ENCODE measurements at regions not wholly inside any gene's neighbourhood (a gene's known extent, or its start where the extent isn't known, plus 50 kb on each side); places are given as distances from the start of the nearest gene placed in this dataset.

DNA sequence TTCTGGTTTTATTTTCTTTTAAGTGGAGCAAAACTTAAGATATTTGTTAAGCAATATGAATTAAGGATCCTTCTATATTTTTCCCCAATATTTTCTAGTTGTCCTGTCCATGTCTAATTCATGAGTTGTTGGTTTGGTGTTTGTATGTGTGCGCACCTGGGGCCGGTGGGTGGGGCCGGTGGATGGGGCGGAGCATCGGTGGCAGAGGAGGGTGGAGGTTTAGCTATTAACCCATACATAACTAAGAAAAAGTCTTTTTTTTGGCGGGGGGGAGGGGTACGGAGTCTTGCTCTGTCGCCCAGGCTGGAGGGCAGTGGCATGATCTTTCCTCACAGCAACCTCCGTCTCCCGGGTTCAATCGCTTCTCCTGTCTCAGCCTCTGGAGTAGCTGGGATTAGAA is 489.8 kb downstream of the PDGFC start:
- DNase-seq: no peak
- Histone ChIP-seq H3K36me3 (ENCODE audit: low read depth) (no peaks in the 10 kb centered on the region), H3K27me3 (ENCODE audit: insufficient read depth, low read depth) (no peaks in the 10 kb centered on the region), H3K4me2 (no peak overlapping the region), H3K9me2 (ENCODE audit: insufficient read depth) (no peaks in the 10 kb centered on the region), H2AFZ (no peak overlapping the region), H3K27ac (no peak overlapping the region), H4K20me1 (ENCODE audit: insufficient read depth) (no peaks in the 10 kb centered on the region), H3F3A (ENCODE audit: insufficient read depth, low read depth) (no peaks in the 10 kb centered on the region), H3K9me3 (ENCODE audit: insufficient read depth, low read depth) (no peaks in the 10 kb centered on the region), H3K4me3 (no peak overlapping the region), H3K4me1 (replicated peaks; ENCODE audit: insufficient read depth) (no peaks in the 10 kb centered on the region), H3K79me2 (ENCODE audit: low read depth) (no peaks in the 10 kb centered on the region)
- TF ChIP-seq EZH2 (IDR thresholded peaks at IDR 0.05; ENCODE audit: low read depth): no peak
- TF ChIP-seq, protein P1, sequence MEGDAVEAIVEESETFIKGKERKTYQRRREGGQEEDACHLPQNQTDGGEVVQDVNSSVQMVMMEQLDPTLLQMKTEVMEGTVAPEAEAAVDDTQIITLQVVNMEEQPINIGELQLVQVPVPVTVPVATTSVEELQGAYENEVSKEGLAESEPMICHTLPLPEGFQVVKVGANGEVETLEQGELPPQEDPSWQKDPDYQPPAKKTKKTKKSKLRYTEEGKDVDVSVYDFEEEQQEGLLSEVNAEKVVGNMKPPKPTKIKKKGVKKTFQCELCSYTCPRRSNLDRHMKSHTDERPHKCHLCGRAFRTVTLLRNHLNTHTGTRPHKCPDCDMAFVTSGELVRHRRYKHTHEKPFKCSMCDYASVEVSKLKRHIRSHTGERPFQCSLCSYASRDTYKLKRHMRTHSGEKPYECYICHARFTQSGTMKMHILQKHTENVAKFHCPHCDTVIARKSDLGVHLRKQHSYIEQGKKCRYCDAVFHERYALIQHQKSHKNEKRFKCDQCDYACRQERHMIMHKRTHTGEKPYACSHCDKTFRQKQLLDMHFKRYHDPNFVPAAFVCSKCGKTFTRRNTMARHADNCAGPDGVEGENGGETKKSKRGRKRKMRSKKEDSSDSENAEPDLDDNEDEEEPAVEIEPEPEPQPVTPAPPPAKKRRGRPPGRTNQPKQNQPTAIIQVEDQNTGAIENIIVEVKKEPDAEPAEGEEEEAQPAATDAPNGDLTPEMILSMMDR (conservative IDR thresholded peaks at IDR 0.05): no peak
- CTCF ChIA-PET: no interaction called here
- intact Hi-C loops (cut with micrococcal nuclease; ENCODE audit: unreplicated experiment): no loop called here
- no TSS peak for BruUV-seq (replicated peaks)
- POLR2A ChIA-PET (ENCODE audit: unreplicated experiment): no interaction called here

DNA sequence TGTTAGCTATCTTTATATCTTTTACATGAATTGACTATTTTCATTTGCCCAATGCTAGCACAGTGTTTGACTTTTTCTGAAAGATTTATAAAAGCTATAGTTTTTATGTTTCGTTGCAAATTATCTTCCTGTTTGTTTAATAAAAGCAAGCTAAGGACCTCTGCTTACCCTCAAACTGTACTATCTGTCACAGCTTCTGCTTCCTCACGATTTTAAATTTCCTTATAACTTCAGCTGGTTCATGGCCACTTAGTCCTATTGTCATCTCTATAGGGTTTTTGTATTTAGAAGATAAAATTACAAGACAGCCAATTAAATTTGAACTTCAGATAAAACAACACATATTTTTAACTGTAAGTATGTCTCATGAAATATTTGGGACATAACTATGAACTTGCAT is 494.0 kb downstream of the PDGFC start:
- H3K4me1 ChIP-seq (replicated peaks; ENCODE audit: insufficient read depth): no peaks in the 10 kb centered on the region
- H3K4me2 ChIP-seq: no peak overlapping the region
- no peaks in the 10 kb centered on the region for H3K27me3 ChIP-seq (ENCODE audit: insufficient read depth, low read depth)
- H3F3A ChIP-seq (ENCODE audit: insufficient read depth, low read depth): no peaks in the 10 kb centered on the region
- intact Hi-C loops (cut with micrococcal nuclease; ENCODE audit: unreplicated experiment): loop anchor here (5.0 to 10.0 kb wide), 5 partner anchors 200 to 1500 kb away; no protein-coding TSS in a partner anchor
- no peaks in the 10 kb centered on the region for H3K9me2 ChIP-seq (ENCODE audit: insufficient read depth)
- CTCF ChIA-PET: no interaction called here
- DNase-seq: no peak
- no peaks in the 10 kb centered on the region for H4K20me1 ChIP-seq (ENCODE audit: insufficient read depth)
- no peak overlapping the region for H3K4me3 ChIP-seq
- H3K27ac ChIP-seq: no peak overlapping the region
- no peaks in the 10 kb centered on the region for H3K79me2 ChIP-seq (ENCODE audit: low read depth)
- H3K36me3 ChIP-seq (ENCODE audit: low read depth): no peaks in the 10 kb centered on the region
- H3K9me3 ChIP-seq (ENCODE audit: insufficient read depth, low read depth): no peaks in the 10 kb centered on the region
- H2AFZ ChIP-seq: no peak overlapping the region
- BruUV-seq (replicated peaks): no TSS peak
- POLR2A ChIA-PET (ENCODE audit: unreplicated experiment): no interaction called here
- TF ChIP-seq, protein P1 (conservative IDR thresholded peaks at IDR 0.05): no peak
- TF ChIP-seq EZH2 (IDR thresholded peaks at IDR 0.05; ENCODE audit: low read depth): no peak

DNA sequence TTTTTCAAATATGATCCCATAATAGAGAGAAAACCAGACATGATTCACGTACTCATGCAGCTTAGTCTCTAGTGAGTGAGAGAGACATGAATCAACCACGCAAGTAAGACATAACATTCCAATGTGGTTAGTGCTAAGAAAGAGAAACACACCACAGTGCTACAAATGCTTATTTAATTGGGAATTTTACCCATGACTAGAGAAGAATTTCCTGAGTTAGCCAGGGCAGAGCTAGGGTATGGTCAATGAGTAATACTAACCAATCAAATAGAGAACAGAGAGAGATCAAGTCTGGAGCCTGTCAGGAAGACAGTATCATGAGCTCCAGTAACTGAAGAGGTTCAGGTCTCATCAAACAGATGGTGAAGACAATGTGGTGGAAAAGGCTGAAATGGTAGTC is 495.2 kb downstream of the PDGFC start:
- H3K4me2 ChIP-seq: no peak overlapping the region
- no peaks in the 10 kb centered on the region for H3F3A ChIP-seq (ENCODE audit: insufficient read depth, low read depth)
- TF ChIP-seq, protein P1 (conservative IDR thresholded peaks at IDR 0.05): no peak
- no peak for TF ChIP-seq EZH2 (IDR thresholded peaks at IDR 0.05; ENCODE audit: low read depth)
- CTCF ChIA-PET: interaction anchor here (0.6 to 1.7 kb wide), 3 partner anchors 73 to 733 kb away, joined by 3 to 8 read pairs (median 5); no protein-coding TSS in a partner anchor
- H3K27ac ChIP-seq: no peak overlapping the region
- no peaks in the 10 kb centered on the region for H3K4me1 ChIP-seq (replicated peaks; ENCODE audit: insufficient read depth)
- intact Hi-C loops (cut with micrococcal nuclease; ENCODE audit: unreplicated experiment): loop anchor here (1.0 to 10.0 kb wide), 6 partner anchors 201 to 1501 kb away; no protein-coding TSS in a partner anchor
- 0 out of 2 replicates have a peak overlapping the region, but pooled peaks have one; percentile 44 for H2AFZ ChIP-seq
- H3K27me3 ChIP-seq (ENCODE audit: insufficient read depth, low read depth): no peaks in the 10 kb centered on the region
- H3K9me3 ChIP-seq (ENCODE audit: insufficient read depth, low read depth): no peaks in the 10 kb centered on the region
- no peak overlapping the region for H3K4me3 ChIP-seq
- H3K9me2 ChIP-seq (ENCODE audit: insufficient read depth): no peaks in the 10 kb centered on the region
- no peaks in the 10 kb centered on the region for H3K36me3 ChIP-seq (ENCODE audit: low read depth)
- BruUV-seq (replicated peaks): no TSS peak
- no peaks in the 10 kb centered on the region for H4K20me1 ChIP-seq (ENCODE audit: insufficient read depth)
- peak; percentile 1 to 48 for DNase-seq
- POLR2A ChIA-PET (ENCODE audit: unreplicated experiment): no interaction called here
- no peaks in the 10 kb centered on the region for H3K79me2 ChIP-seq (ENCODE audit: low read depth)
